ENCODE measurements at regions not wholly inside any gene's neighbourhood (a gene's known extent, or its start where the extent isn't known, plus 50 kb on each side); places are given as distances from the start of the nearest gene placed in this dataset.

- TF ChIP-seq POLR2A (IDR thresholded peaks at IDR 0.05; ENCODE audit: low read depth, low read length), result no peak
- TF ChIP-seq POLR2AphosphoS5 (IDR thresholded peaks at IDR 0.05; ENCODE audit: low read depth, low read length), result no peak
- TF ChIP-seq TAF1 (IDR thresholded peaks at IDR 0.05; ENCODE audit: low read depth, low read length), result no peak
Measured at GRCh38 chr4:20617678-20618396, 82.4 kb upstream of the PACRGL start.

All from GM12891 (cell line).